Activated T-helper 1 cell treated with Interleukin-2 at 50 U/mL for 16 hours (primary cell): ENCODE measurements at regions not wholly inside any gene's neighbourhood (a gene's known extent, or its start where the extent isn't known, plus 50 kb on each side); places are given as distances from the start of the nearest gene placed in this dataset.

Experiments used
- DNase-seq: peaks from one replicate; pipeline ENCODE4 v3.0.0-alpha.2; 2020; ENCODE audit warnings: low read depth

DNA sequence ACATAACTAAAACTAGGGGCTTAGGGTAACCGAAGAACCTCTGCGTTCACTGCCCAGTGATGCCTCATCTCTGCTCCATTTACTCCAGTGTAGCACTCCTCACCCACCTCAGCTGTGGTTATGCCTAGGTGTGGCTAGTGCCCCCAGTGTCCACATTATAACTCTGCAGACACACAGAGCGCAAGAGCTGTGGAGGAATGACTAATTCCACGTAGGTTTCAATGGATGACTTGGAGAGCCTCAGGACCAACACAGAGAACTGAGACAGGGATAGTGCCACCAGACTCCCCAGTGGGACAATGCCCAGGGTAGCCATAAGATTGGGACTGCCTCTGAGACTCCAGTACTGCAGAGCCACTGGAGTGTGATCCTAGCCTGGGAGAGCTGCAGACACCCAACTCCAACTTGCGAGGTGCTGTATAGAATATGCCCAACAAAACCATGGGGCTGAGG, 542.4 kb upstream of the DIPK2B start:
- DNase-seq = no peak

DNA sequence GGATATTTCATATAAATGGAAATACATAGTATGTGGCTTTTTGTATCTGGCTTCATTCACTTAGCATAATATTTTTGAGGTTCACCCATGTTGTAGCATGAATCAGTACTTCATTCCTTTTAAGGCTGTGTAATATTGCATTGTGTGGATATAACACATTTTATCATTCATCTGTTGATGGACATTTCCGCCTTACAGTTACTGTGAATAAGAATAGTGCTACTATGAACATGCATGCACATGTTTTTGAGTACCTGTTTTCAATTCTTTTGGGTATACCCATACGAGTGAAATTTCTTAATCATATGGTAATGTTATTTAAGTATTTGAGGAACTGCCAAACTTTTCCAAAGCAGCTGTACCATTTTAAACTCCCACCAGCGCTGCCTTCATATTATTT, 539.6 kb upstream of the DIPK2B start:
- DNase-seq = no peak

DNA sequence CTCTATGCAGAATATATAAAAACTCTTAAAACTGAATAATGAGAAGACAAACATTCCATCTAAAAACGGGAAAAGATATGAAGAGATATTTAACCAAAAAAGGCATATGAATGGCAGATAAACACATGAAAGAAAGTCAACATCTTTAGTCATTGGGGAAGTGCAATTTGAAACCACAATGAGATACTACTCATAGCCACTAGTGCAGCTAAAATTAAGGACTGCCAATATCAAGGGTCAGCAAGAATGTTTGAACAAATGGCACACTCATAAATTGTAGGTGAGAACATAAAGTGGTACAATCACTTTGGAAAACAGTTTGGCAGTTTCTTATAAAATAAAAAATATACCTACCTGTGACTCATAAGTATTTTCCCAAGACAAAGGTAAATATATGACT, 534.9 kb upstream of the DIPK2B start:
- DNase-seq = no peak

DNA sequence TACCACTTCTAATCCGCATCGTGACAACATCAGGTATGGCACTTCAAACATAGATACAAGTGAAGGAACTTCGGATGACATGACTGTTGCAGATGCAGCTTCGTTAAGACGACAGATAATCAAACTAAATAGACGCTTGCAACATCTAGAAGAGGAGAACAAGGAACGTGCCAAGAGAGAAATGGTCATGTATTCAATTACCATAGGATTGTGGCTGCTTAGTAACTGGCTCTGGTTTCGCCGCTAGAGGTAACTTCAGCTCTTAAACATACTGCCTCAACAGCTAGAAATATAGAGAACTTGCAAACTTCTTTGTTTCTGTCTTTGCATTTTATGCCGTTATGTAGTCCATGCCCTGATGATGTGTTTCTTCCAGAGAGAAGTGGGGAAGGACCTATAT, 530.8 kb upstream of the DIPK2B start:
- DNase-seq = no peak

DNA sequence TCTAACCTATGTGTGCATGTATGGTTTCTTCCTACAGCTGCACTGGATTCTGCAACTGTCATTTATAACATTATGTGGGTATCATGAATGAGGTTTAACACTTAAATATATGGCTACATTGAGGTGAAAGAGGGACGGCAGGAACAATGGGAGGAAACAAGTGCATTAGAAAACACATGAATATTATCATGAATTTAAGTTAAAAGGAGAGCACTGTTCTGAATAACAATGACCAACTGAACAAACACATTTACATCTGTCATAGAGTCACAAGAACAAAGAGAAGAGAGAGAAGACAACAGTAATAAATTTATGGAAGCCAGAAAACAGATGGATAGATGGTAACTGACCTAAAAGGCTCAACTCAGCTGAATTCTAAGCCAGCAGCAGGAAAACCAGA, 527.1 kb upstream of the DIPK2B start:
- DNase-seq = no peak

DNA sequence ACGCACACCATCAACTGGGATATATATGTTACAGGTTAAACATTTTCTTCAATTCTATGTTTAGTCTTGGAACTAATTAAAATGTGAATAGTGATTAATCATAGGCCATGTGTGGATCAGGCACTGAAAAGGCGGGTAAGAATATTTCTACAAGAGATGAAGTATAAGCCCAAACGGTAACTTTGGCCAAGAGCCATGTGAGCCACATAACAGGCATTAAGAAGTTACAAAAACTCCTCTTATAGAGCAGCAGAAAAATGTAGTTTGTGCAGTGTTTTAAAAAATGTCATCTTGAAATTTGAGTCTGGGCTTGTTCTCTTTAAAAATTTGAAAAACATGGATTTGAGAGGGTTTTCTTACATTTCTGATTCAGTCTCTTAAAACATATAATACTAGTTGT, 521.8 kb upstream of the DIPK2B start:
- DNase-seq = no peak

DNA sequence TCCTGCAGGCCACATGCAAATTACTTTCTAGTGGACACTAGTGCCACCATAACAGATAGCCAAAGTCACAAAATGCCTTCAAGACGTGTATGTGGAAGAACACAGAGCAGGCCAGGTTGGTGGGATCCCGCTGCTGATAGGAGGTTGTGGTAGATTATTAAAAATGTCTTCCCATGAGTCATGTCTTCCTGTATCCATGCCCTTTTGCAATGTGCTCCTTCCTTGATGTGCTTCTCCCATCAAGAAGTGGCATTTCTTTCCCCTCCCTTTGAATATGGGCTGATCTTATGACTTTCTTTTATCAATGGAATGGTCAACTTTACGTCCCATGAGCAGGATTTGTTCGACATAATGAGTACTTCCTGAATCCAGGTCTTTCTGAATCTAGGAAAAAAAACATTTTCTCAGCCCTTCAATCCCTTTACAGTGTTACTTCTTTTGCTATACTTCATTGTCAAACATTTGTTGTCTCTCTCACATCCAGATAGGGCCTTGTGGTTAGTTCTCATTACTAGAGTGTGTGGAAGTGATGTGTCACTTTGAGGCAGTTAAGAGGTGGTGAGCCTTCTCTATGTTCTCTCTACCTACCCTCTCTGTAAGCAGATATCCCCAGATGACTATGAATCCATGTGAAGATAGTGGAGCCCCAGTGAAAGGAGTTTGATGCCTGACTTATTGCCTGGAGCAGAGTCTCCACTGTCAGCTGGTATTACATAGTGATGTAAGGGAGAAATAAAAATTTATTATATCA, 519.2 kb upstream of the DIPK2B start:
- DNase-seq = no peak

DNA sequence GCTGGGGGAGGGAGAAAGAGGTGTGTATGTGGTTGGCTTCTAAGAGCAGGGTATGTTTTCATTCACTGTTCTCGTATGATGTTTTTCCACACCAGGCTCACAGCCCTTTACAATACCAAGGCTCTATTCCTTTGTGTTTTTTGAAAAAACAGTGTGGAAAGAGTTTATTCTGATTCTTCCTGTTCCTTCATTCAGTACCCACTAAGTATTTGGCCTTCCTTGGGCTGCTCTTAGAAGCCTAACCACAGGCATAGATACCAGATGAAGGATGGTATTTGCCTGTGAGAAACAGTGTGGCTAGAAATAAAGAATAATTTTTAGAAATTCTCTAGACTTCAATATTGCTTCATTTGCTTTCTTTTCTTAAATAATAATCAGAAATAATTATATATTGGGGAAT, 518.0 kb upstream of the DIPK2B start:
- DNase-seq = no peak

DNA sequence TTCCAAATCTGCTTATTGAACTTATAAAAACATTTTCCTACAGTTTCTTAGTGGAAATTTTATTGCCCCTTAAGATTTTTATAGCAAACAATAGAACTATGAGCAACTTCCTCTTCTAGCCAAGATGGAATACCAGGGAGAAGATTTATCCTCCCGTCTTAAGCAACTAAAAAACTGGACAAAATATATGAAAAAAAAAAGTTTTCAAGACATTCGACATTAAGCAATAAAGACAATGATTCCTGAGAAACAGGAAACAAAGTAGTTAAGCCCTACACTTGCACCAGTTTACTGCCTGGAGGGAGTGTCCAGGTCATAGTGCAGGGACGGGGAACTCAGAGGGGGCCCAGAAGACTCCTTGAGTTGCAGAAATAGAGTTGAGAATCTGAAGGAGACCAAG, 516.1 kb upstream of the DIPK2B start:
- no peak for DNase-seq

DNA sequence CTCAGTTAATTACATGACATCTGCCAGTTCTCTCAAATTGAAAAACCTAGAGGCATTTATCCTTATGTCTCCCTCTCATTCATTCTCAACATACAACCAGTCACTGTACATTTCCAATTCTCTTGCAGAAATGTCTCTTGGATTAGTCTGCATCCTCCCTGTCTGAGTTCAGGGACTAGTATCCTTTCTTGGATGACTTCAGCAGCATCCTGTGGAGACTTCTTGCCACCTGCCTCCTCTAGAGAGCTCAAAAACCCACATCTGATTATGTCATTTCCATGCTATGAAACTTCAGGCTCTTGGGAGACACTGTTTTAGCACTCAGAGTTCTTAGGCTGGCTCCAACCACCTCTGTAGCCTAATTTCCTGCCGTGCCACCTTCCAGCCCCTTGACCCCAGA, 515.1 kb upstream of the DIPK2B start:
- no peak for DNase-seq

DNA sequence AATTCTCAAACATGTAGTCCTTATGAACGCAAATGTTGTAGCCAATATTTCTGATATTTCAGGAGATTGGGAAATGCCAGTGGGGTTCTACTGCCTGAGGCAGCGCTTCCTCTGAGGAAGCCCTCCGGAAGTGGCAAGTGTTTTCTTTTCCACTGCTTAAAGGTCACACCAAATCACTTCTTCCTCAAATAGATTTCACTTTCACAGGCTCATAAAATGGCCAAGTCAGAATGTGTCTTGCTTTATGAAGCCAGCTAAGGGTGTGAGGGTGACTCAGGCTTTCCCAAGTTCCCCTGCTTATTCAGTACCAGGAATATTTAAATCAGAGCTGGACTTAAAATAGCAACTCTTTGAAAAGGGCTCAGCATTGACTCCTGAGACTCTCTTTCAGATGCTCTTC, 514.2 kb upstream of the DIPK2B start:
- no peak for DNase-seq

DNA sequence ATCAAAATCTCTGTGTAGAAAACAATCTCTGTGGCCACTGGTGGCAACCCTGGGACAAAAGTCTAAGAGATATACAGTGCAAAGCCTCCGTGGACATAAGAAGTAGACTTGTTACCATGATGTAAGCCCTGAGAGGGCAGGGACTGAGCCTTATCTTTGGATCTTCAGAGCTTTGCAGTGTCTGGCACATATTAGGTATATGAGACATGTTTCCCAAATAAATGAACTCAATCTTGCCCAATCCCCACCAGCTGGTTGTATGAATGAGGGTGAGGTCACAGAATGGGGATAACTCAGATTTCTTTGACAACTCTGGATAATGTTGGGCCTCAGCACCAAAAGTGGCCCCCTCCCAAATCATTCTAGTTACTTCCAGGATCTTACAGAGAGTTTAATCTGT, 511.4 kb upstream of the DIPK2B start:
- no peak for DNase-seq

DNA sequence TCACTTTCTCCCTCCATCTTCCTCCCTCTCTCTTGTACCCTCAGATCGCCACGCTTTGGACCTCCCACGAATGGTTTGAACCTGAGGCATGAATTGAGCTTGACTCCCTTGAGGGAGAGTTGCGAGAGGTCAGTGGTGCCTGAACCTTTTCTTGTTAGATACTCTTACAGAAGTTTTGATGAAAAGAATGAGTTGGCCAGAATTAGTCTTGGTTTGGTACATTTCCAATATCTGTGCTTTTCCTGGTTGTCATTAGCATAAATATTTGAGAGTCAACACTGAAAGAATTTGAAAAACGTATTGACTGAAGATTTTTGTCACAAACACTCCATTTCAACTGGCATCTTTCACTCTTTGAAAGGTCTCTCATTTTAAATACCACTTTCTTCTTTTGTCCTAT, 510.6 kb upstream of the DIPK2B start:
- no peak for DNase-seq

DNA sequence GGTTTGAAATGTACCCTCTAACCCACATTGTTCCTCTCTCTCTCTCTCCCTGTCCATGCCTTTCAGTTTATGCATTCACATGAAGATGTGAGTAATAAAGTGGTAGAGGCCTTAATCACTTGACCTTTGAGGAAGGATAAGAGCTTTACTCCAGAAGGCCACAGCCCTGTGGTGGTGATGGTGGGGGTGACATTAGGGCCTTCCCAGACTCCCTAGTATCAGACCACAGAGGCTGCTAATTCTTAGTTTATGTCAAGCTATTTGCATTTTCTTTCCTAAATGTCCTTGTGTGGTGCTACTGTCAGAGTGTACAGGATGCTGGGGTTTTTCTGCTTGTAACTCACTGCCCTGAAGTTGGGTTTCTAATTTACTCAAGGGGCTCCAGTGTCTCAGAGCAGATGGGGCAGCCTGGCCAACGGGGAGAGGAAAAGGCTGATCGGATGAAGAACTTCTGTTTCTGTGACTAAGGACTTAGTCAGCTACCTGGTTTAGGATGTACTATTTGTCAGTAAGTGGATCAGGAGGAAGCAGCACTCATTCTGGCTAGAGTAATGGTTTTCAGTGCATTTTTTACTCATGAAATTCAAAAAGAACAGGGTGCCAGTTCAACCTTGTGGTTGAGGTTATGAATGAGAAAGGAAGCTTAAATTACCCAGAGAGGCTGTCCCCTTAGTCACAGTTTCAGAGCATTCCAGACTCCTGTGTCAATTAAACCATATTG, 509.6 kb upstream of the DIPK2B start:
- no peak for DNase-seq

DNA sequence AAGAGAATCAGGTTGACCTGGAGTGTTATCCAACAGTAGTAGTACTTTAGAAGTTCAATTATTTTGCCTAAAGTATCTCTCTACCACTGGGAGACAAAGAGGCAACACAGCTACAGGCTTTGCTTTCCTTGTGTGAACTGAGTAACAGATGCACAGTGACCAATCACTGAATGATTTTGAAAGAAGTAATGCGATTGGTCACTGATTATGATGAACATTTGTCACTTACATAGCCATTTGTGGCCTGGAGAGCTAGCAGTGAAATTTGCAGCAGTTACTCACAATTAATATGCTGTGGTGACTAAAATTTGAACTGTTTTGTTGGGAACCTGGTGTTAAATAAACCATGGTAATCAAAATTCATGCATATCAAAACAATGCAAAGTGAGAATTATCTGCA, 508.7 kb upstream of the DIPK2B start:
- no peak for DNase-seq

DNA sequence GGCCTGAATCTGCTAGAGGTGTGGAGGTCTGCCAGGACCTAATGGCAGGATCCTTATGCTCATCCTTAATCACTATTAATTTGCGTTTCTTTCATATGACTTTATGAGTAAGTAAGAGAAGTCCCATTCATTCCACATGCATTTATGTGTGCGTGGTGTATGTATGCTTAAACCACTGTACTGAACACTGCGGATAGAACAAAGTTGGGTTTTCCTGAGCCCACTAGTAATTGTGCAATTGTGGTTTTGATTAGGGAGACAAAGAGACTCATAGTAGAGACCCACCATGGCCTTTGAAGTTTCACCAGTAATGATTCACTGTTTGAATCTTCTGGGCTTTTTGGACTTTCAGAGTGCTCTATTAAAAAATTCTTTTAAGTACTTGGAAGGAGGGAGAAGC, 498.5 kb upstream of the DIPK2B start:
- no peak for DNase-seq

DNA sequence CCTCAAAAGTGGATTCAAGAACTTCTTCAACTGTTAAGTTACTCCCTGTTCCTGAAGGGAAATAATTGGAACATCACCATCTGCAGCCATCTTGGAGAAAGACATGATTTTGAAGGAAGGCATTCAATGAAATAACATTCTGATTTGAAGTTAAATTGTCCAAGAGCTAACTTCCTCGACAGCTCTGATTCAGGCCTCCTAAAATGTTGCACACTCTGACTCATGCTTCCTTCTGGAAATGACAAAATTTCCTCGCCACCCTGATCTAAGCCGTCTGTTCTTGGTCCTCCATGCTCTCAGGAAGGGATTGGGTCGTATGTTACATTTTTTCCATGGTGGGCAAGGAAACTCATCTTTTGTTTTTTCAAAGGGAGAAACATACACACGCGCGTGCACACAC, 496.9 kb upstream of the DIPK2B start:
- no peak for DNase-seq

DNA sequence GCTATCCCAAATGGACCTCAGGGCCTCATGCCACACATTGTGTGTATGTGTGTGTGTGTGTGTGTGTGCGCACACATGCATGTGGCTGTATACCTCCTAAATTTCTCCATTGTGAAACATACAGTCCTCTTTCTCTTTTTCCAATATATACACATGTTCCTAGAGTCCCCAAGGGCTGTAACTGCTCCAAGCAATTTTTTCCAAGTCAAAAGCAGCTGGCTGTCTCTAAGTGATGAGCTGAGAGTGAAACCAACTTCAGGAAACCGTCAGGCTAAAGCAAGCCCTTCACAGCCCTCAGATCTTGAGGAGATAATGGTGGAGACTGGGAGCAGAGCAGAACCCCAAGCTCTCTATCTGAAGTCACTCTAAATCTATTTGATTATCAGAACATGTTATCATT, 496.1 kb upstream of the DIPK2B start:
- no peak for DNase-seq

DNA sequence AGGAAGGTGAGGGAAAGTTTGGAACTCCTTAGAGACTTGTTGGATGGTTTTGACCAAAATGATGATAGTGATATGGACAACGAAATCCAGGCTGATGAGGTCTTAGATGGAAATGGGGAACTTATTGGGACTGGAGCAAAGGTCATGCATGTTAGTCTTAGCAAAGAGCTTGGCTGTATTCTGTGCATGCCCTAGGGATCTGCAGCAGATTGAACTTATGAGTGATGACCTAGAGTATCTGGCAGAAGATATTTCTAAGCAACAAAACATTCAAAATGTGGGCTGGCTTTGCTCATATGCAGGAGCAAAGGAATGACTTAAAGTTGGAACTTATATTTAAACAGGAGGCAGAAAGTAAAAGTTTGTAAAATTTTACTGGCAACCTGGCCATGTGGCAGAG, 489.3 kb upstream of the DIPK2B start:
- DNase-seq = no peak

DNA sequence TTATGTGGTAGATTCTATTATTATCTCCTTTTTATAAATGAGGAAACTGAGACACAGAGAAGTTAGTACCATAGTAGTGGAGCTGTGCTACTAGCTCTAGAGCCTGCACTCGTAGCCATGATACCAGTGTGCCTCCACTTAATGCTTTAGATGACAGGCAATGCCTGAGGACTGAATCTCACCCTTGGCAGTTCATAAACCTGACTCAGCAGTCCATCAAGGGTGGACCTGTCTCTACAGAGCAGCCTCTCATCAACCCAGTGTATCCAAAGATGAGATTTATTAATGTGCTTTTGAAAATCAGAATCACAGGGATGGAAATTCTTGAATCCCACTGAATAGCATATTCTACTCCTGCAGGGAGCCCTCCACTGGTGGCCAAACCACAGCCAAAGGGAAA, 483.2 kb upstream of the DIPK2B start:
- DNase-seq = no peak

DNA sequence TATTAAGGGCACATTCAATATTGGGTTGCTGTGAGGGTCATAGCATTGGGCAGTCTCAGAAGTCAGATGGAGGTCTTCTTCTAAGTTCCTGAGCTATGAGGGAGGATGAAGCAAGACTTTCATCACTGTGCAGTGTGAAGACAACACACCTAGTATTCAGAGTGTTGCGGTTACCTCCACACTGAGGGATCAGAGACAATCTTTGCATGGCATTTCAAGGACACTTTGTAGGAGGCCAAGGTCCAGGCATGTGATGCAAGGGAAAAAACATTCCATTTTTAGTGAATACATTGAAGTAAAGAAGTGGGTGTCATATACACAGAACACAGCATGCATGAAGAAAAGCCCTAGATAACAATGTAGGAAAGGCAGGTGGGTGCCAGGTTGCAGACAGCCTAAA, 481.2 kb upstream of the DIPK2B start:
- no peak for DNase-seq

DNA sequence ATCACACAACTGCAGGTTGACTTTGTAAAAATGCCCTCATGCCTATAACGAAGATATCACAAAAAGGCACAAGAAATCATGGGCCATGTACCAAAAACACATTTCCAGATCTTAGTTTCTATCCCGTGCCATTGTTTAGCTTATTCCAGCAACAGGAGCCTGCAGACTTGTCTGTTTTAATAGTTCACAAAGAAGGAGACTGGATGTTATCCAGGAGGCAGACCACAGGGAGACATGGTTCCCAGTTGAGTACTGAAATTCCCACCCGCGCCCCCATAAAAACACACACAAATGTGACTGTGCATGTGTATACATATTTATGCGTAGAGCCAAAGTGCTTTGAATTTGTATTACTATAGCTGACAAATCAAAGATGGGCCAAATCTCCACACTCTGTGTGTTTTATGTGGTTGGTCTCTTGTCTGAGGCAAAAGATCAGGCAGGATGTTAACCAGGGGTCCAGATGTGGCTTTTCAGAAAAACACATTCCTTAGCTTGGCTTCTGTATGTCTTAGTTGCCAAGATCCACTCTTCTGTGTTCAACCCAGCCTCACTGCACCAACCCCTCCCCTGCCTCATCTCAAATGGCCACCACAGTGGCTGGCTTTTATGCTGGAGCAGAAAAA, 469.2 kb upstream of the DIPK2B start:
- no peak for DNase-seq

DNA sequence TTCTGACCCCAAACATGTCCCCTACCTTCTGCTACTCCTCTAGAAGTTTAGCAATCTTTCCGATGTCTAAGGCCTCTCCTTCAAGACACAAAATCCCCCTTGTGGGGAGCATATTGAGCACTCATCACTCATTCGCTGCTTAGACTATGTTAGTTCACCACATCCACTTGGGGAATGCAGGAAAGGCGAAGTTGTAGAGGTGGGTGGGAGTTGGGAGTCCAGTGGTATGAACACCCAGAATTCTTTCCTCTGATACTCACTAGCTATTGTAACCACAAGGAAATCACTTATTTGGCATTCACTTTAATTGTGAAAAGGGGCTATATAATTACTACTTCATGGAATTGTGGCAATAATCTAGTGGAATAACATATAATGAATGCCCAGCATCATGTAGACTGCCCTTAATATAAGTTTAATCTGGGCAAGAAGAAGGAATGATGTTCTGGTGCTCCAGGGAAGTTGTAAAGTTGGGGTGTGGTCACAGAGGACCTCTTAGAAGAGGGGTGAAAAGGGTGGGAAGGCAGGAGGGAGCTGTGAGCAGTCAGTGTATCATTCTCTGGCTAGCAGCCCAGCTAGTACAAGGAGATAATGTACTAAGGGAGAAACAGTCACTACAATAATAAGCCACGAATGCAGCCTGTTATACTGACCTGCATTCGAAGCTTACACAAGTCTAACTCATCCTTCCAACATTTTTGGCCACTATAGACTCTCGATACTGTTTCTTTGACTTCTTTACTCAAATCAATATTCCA, 468.2 kb upstream of the DIPK2B start:
- no peak for DNase-seq
